NCI-H82 (cell line): ENCODE measurements at regions not wholly inside any gene's neighbourhood (a gene's known extent, or its start where the extent isn't known, plus 50 kb on each side); places are given as distances from the start of the nearest gene placed in this dataset.
A peak's percentile ranks its signal among the peaks of the same experiment; 100 is the strongest.

ENCODE experiments used
- DNase-seq: peaks from one replicate; lab custom pipeline; 2025; lab: John Stamatoyannopoulos, UW

- DNase-seq, result peak; percentile 74
Measured at GRCh38 chr2:16081316-16082200, 141.2 kb downstream of the MYCN start.

DNA sequence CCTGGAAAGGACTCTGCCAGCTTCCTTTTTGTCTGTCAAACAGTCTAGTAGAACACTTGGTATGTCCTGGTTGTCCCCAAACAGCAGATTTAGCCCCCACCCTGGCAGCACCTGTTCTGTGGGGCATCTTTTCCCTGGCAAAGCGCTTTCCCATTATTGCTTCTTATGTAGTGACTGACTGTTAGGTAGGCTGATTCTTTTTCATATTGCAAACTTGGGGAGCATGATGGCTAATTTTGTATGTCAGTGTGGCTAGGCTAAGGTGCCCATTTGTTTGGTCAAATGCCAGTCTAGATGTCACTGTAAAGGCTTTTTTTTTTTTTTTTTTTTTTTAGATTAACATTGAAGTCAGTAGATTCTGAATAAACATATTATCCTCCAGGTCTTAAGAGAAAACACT, 140.2 kb downstream of the MYCN start:
- DNase-seq, result no peak

GRCh38 chr2:16080071-16080470, 139.7 kb downstream of the MYCN start:
- no peak for DNase-seq

DNA sequence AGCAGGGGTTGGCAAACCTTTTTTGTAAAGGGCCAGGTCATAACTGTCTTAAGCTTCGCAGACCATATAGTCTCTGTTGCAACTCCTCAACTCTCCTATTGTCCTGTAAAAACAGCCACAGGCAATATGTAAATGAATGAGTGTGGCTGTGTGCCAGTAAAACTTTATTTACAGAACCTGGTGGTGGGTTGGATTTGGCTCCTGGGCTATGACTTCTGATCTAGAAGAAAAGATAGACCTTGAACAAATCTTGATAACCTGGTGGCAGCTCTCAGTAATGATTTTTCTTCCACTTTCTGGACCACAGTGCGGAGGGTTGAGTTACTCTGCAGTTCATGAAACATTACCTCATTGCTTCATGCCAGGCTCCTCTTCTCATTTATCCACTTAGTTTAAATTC, 139.3 kb downstream of the MYCN start:
- DNase-seq, result no peak

GRCh38 chr2:16077601-16078000, 137.3 kb downstream of the MYCN start:
- DNase-seq, result peak; percentile 98

GRCh38 chr2:16076911-16077310, 136.6 kb downstream of the MYCN start:
- DNase-seq, result peak; percentile 33

DNA sequence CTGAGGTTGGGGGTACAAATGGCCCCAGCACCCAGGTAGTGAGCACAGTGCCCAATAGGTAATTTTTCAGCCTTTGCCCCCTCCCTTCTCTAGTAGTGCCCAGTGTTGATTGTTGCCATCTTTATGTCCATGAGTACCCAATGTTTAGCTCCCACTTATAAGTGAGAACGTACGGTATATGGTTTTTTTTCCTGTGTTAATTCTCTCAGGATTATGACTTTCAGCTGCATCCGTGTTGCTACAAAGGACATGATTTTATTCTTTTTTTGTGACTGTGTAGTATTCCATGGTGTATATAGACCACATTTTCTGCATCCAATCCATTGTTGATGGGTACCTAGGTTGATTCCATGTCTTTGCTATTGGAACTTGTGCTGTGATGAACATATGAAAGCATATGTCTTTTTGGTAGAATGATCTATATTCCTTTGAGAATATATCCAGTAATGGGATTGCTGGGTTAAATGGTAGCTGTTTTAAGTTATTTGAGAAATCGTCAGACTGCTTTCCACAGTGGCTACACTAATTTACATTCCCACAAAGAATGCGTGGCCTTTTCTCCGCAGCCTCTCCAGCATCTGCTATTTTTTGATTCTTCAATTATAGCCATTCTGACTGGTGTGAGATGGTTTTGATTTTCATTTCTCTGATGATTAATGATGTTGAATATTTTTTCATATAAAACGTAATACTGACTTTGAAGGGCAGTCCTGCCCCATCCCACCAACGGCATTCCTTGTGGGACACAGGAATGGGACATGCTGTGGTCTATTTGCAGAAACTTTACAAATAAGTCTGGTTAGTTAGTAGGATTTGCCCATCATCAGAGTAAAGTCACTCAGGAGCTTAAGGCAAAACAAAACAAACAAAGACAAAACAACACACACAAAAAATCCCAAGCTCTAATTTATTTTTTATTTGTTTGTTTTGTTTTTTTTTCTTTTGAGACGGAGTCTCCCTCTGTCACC, 135.0 kb downstream of the MYCN start:
- DNase-seq, result no peak

GRCh38 chr2:16073921-16074425, 133.6 kb downstream of the MYCN start:
- DNase-seq, result no peak

DNA sequence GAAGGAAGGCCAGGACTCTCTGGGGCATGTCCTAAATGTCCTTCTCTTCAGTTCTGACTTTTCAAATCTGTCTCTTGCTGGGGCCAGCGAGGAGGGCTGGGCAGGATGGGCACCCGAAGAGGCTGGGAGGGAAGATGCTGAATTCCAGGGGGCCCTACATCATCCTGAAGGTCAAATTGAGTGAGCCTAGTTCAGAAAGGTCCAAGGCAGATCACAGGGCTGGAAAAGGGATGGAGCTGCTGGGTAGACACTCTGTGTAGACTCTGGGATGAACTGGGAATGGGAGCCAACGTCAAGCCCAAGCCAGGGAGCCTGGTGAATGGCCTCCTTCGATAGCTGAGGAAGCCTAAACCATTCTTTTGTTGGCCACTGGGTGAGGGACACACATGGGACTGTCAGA, 133.1 kb downstream of the MYCN start:
- no peak for DNase-seq

DNA sequence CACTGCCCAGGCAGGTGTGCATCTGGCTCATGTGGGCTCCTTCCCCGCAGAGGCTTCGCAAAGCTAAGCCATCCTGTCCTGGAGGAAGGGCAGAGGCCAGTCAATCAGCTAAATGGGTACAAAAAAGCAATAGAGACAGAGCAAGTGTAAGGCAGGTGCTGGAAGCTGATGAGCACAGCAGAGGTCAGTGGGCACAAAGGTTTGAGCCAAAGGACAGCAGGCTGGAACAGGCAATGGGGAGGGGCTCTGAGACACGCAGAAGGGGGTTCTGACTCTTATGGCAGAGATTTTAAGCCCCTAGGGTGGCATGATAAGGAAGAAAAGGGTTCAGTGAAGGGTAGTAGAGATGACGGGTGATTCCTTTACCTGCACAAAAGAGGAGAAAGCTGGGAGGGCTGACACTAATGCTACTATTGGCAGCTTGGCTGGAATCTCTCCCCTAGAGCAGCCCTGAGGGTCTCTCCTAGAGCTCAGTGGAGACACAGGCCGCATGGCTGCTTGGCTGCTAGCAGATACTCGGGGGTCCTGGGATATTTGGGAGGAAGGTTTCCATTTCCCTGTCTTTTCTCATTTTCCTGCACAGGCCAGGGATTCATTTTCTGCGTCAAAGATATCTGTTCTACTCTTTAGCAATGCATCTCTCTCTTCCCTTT, 132.4 kb downstream of the MYCN start:
- DNase-seq, result no peak

DNA sequence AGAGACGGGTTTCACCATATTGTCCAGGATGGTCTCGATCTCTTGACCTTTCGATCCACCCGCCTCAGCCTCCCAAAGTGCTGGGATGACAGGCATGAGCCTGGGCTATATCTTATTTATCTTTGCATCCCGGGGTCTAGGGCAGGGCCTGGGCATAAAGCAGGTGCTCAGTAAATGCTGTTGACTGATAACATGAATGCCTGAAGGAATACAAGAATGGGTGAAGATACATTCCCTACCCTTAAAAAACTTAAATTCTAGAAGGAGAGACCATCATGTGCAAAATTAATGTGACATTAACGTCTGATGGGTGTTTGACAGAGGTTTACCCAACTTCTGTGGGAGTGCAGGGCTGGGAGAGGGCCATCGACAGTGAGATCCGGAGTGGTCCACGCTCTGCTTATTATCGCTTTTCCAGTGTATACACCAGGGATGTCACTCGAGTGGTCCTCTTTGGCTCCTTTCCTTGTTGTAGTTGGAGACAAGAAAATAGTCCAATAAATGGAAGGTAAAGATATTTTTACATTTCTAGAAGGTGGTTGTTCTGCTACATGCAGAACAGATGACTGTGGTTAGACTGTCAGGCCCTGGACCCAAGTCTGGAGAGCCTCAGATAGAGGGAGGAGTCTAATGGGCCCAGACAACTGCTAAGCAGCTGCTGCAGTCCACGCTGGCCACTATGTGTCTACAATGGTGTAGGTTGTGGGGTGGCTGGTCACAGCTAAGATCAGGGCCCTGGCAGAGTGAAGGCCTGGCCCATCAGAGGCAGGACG, 131.7 kb downstream of the MYCN start:
- DNase-seq, result no peak

DNA sequence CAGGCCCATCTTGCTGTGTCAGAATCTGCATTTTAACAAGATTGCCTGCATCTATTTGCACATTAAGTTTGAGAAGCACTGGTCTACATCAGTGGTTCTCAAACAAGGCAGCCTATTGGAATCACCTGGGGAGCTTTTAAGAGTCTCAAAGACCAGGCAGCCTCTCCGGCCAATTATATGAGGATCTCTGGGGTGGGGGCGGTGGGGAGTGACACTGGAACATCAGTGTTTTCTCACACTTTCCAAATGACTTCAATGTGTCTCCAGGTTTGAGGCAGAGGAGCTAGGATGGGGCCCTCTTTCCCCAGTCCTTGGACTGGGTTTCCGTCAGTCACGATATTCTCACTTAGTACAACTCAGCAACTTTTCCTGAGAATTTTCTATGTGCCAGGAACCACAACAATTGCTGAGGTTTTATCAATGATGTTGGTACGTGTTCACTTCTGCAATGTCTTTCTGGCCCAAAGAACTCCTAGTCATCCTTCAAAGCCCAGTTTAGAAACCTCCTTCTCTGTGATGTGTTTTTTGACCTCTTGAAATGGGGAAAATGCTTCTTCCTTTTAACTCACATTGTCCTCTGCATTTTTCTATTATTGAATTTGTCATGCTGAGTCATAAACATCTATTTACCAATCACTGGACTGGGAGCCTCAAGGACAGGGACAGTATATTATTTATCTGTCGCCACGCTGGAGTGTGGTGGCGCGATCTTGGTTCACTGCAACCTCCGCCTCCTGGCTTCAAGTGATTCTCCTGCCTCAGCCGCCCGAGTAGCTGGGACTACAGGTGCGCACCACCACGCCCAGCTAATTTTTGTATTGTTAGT, 130.9 kb downstream of the MYCN start:
- DNase-seq, result no peak

DNA sequence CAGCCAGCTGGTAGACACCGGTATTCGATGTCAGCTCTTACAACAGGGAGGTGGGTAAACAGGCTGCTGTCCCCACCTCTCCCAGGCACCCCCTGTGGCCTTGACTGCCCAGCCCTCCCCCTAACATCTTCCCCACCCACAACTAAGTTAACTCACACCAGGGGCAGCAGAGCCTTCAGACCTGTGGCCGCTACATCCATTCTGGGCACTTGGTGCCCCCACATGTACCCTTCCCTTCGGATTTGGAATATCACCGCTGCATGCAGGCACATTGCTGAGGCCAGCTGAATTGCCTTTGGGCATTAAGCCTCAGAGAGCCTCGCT, 130.3 kb downstream of the MYCN start:
- DNase-seq, result no peak

DNA sequence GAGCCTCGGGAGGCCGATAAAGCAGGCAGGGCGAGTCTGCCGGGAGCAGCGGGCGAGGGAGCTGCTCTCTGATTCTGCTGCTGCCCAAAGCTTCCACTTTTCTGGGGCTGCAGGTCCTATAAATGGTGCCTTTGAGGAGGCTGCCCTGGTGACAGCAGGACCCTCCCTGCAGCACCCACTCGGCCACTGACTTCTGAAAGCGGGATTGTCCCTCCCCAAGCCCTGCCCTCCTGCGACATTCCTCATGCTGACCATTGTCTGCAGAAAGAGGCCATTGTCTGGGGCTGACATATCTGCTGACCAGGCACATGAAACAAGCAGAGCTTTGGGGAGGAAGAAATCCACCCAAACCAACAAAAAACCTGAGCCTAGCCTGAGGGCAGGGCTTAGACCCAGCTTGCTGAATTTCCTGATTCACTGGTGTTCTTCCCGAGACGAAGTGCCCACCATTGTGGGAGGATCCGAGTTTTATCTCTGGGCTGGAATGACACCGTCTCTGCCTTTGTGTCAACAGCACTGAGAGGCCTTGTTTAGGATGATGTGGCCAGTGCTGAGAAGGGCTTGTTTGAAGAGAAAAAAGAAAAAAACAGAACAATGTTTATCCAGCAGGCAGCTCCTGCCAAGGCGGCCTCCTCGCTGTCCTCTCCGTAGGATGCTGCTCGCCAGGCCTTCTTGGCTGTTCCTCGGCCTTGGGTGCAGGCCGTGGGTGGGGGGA, 129.7 kb downstream of the MYCN start:
- DNase-seq, result no peak

DNA sequence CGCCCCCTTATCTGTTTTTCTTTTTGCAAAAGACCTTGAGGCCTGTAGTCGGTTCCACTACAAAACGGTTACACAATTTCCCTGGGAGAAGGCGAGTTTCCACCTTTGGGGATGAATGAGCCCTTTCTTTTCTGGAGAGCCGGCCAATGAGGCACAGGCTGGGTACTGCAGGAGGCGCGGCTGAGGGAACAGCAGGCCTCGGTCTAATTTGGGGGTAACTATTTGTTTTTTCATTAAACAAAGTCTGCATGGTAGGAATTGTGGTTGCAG, 129.2 kb downstream of the MYCN start:
- no peak for DNase-seq

DNA sequence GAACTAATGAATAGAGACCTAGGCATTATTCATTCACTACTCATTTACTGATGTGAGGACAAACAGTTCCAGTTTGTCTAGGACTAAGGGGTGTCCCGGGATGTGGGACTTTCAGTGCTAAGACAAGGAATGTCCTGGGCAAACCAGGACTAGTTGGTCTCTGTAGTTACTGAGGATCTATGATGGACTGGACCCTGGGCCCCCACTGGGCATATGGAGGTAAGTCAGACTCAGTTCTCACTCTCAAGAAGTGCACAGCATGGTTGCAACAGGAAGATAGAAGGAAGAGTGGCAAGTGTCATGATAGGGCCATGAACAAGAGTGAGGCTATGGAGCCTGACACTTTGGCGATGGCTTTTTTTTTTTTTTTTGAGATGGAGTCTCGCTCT, 128.2 kb downstream of the MYCN start:
- DNase-seq, result peak; percentile 38

- peak; percentile 96 for DNase-seq
Measured at GRCh38 chr2:16067866-16068551, 127.7 kb downstream of the MYCN start.

DNA sequence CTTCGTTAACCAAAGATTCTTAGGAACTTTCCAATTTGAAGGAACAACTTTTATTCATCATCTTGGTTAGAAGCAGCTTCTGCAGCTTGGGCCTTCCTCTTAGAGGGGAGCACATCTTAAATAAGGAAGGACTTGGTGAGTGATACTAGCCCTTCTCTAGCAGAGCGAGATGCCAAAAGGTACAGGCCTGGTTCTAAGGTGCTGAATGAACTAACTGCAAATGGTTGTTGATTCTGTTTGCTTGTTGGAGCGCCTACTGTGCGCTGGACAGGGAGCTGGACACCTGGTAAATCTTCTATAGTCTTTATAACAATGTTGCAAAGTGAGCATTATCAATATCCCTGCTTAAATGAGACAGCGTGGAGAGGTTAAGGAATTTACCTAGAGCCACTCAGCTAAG, 127.1 kb downstream of the MYCN start:
- peak; percentile 44 for DNase-seq

DNA sequence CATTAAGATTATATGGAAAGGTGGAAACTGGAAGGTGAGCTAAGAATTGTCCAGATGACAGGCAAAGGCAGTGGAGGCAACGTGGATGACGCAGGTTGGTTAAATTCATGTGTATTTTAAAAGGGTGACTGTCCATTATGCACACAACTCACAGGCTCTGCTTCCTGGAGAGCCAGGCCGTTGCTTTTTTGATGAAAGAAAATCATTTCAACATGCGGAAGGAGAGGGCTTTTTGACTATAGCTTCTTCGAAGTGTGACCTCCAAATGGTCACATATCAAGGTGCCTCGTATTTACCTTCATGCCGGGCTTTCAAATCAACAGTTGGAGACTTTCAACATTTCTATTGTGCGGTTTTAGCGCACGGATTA, 126.7 kb downstream of the MYCN start:
- no peak for DNase-seq
